ENCODE measurements at regions not wholly inside any gene's neighbourhood (a gene's known extent, or its start where the extent isn't known, plus 50 kb on each side); places are given as distances from the start of the nearest gene placed in this dataset.

GRCh38 chr22:48952256-48953102 is 875.2 kb downstream of the BRD1 start:
- no peak for DNase-seq

- no peak for DNase-seq
Measured at GRCh38 chr22:48951836-48952235, 875.8 kb downstream of the BRD1 start.

GRCh38 chr22:48950151-48950915 is 877.3 kb downstream of the BRD1 start:
- no peak for DNase-seq

GRCh38 chr22:48949375-48950149 is 878.1 kb downstream of the BRD1 start:
- no peak for DNase-seq

GRCh38 chr22:48948575-48949170 is 879.0 kb downstream of the BRD1 start:
- DNase-seq: no peak

- DNase-seq: no peak
Measured at GRCh38 chr22:48947636-48948035, 880.0 kb downstream of the BRD1 start.

- no peak for DNase-seq
Measured at GRCh38 chr22:48945621-48946458, 881.8 kb downstream of the BRD1 start.

- no peak for DNase-seq
Measured at GRCh38 chr22:48944751-48945620, 882.7 kb downstream of the BRD1 start.

GRCh38 chr22:48944433-48944750 is 883.3 kb downstream of the BRD1 start:
- no peak for DNase-seq

- peak; percentile 47 for DNase-seq
Measured at GRCh38 chr22:48943567-48944432, 883.9 kb downstream of the BRD1 start.

- DNase-seq: no peak
Measured at GRCh38 chr22:48942698-48943566, 884.7 kb downstream of the BRD1 start.

GRCh38 chr22:48941903-48942575 is 885.6 kb downstream of the BRD1 start:
- DNase-seq: no peak

GRCh38 chr22:48941033-48941902 is 886.4 kb downstream of the BRD1 start:
- DNase-seq: no peak

GRCh38 chr22:48940266-48941032 is 887.2 kb downstream of the BRD1 start:
- DNase-seq: no peak

- DNase-seq: no peak
Measured at GRCh38 chr22:48939441-48940265, 888.0 kb downstream of the BRD1 start.

GRCh38 chr22:48938741-48939140 is 888.9 kb downstream of the BRD1 start:
- no peak for DNase-seq

Measured in hematopoietic multipotent progenitor cell treated with erythropoietin and hydrocortisone succinate and interleukin-3 and kit ligand, for 4 days (in vitro differentiated cells).